Smooth muscle cell (in vitro differentiated cells): ENCODE measurements at regions not wholly inside any gene's neighbourhood (a gene's known extent, or its start where the extent isn't known, plus 50 kb on each side); places are given as distances from the start of the nearest gene placed in this dataset.

ENCODE experiments used
- DNase-seq: peaks from one replicate; lab custom pipeline; 2025; ENCODE audit not compliant: unreplicated experiment; lab: John Stamatoyannopoulos, UW
- H2AFZ ChIP-seq: fragments of 200-600 bp; sonication (generic); 2 replicates; pipeline ENCODE4 v1.6.0; 2016; ENCODE audit warnings: antibody characterized with exemption, low read depth, mild to moderate bottlenecking
- H3F3A ChIP-seq: fragments of 200-600 bp; sonication (generic); 2 replicates; pipeline ENCODE4 v1.6.0; 2017; ENCODE audit warnings: antibody characterized with exemption, low read depth
- H3K27ac ChIP-seq: fragments of 200-600 bp; sonication (generic); 2 replicates; pipeline ENCODE4 v1.5.1; 2016; ENCODE audit warnings: low read depth, mild to moderate bottlenecking
- H3K27me3 ChIP-seq: fragments of 200-600 bp; sonication (generic); 2 replicates; pipeline ENCODE4 v1.6.1; 2016; ENCODE audit warnings: low read depth, mild to moderate bottlenecking
- H3K36me3 ChIP-seq: fragments of 200-600 bp; sonication (generic); 2 replicates; pipeline ENCODE4 v1.5.1; 2016; ENCODE audit warnings: low read depth
- H3K4me1 ChIP-seq: fragments of 200-600 bp; sonication (generic); 2 replicates; pipeline ENCODE4 v1.5.1; 2016; ENCODE audit warnings: low read depth
- H3K4me2 ChIP-seq: fragments of 200-600 bp; sonication (generic); 2 replicates; pipeline ENCODE4 v1.6.0; 2016; ENCODE audit warnings: mild to moderate bottlenecking
- H3K4me3 ChIP-seq: fragments of 200-600 bp; sonication (generic); 2 replicates; pipeline ENCODE4 v1.5.1; 2016; ENCODE audit warnings: mild to moderate bottlenecking
- H3K79me2 ChIP-seq: fragments of 200-600 bp; sonication (generic); 2 replicates; pipeline ENCODE4 v1.6.0; 2016; ENCODE audit warnings: low read depth, mild to moderate bottlenecking
- H3K9ac ChIP-seq: fragments of 200-600 bp; sonication (generic); 2 replicates; pipeline ENCODE4 v1.6.0; 2016; ENCODE audit warnings: low read depth
- H3K9me3 ChIP-seq: fragments of 200-600 bp; sonication (generic); replicated peaks from 2 replicates; pipeline ENCODE4 v1.5.1; 2016; ENCODE audit warnings: low read depth
- H4K20me1 ChIP-seq: fragments of 200-600 bp; sonication (generic); 2 replicates; pipeline ENCODE4 v1.6.0; 2016; ENCODE audit warnings: low read depth
- CTCF ChIP-seq: fragments of 200-600 bp; sonication (generic); IDR thresholded peaks from 2 replicates; pipeline ENCODE4 v1.5.1; 2017; ENCODE audit warnings: borderline replicate concordance, mild to moderate bottlenecking, antibody characterized with exemption; ENCODE audit not compliant: insufficient read depth, poor library complexity, severe bottlenecking
- WGBS: methylation state at CpG from one replicate; pipeline ENCODE4 v1.1.7; 2016; ENCODE audit warnings: low lambda C conversion rate; 5-methylcytosine and 5-hydroxymethylcytosine counted together

- no peak overlapping the region for H3K4me2 ChIP-seq
- no peak overlapping the region for H2AFZ ChIP-seq
- no peak for TF ChIP-seq CTCF
- H3K79me2 ChIP-seq: no peaks in the 10 kb centered on the region
- H3K27ac ChIP-seq: no peak overlapping the region
- no peak overlapping the region for H3K4me3 ChIP-seq
- no peaks in the 10 kb centered on the region for H3K36me3 ChIP-seq
- WGBS: 78% methylated on average over 6 of the region's 6 CpGs
- DNase-seq: no peak
- no peaks in the 10 kb centered on the region for H3K27me3 ChIP-seq
- no peaks in the 10 kb centered on the region for H3F3A ChIP-seq
- no peaks in the 10 kb centered on the region for H4K20me1 ChIP-seq
- no peaks in the 10 kb centered on the region for H3K4me1 ChIP-seq
- H3K9ac ChIP-seq: no peak overlapping the region
- no peaks in the 10 kb centered on the region for H3K9me3 ChIP-seq
These were observed 667.9 kb downstream of the BCL11A start for GRCh38 chr2:59885541-59885940.

- no peaks in the 10 kb centered on the region for H3K9me3 ChIP-seq
- H3K27me3 ChIP-seq: no peaks in the 10 kb centered on the region
- no peak overlapping the region for H3K4me3 ChIP-seq
- H3F3A ChIP-seq: no peaks in the 10 kb centered on the region
- no peaks in the 10 kb centered on the region for H3K36me3 ChIP-seq
- no peaks in the 10 kb centered on the region for H3K4me1 ChIP-seq
- H3K79me2 ChIP-seq: no peaks in the 10 kb centered on the region
- DNase-seq: no peak
- 93% methylated on average over 2 of the region's 2 CpGs for WGBS
- no peak overlapping the region for H2AFZ ChIP-seq
- no peak for TF ChIP-seq CTCF
- no peak overlapping the region for H3K4me2 ChIP-seq
- no peaks in the 10 kb centered on the region for H4K20me1 ChIP-seq
- H3K27ac ChIP-seq: no peak overlapping the region
- H3K9ac ChIP-seq: no peak overlapping the region
These were observed 669.3 kb downstream of the BCL11A start for GRCh38 chr2:59884166-59884565.

GRCh38 chr2:59882822-59883221 lies 670.6 kb downstream of the BCL11A start:
- no peak for TF ChIP-seq CTCF
- no peak overlapping the region for H3K4me3 ChIP-seq
- no peaks in the 10 kb centered on the region for H3K36me3 ChIP-seq
- H4K20me1 ChIP-seq: no peaks in the 10 kb centered on the region
- H3K79me2 ChIP-seq: no peaks in the 10 kb centered on the region
- H3K4me2 ChIP-seq: no peak overlapping the region
- no peaks in the 10 kb centered on the region for H3K9me3 ChIP-seq
- no peak overlapping the region for H2AFZ ChIP-seq
- 83% methylated on average over 2 of the region's 2 CpGs for WGBS
- H3K4me1 ChIP-seq: no peaks in the 10 kb centered on the region
- no peak for DNase-seq
- no peak overlapping the region for H3K27ac ChIP-seq
- no peak overlapping the region for H3K9ac ChIP-seq
- no peaks in the 10 kb centered on the region for H3F3A ChIP-seq
- no peaks in the 10 kb centered on the region for H3K27me3 ChIP-seq

- H3F3A ChIP-seq: no peaks in the 10 kb centered on the region
- no peaks in the 10 kb centered on the region for H3K27me3 ChIP-seq
- no peaks in the 10 kb centered on the region for H4K20me1 ChIP-seq
- no peak overlapping the region for H2AFZ ChIP-seq
- H3K36me3 ChIP-seq: no peaks in the 10 kb centered on the region
- 90% methylated on average over 3 of the region's 3 CpGs for WGBS
- H3K79me2 ChIP-seq: no peaks in the 10 kb centered on the region
- no peaks in the 10 kb centered on the region for H3K9me3 ChIP-seq
- DNase-seq: no peak
- no peak overlapping the region for H3K27ac ChIP-seq
- no peak overlapping the region for H3K9ac ChIP-seq
- no peak overlapping the region for H3K4me2 ChIP-seq
- H3K4me1 ChIP-seq: no peaks in the 10 kb centered on the region
- H3K4me3 ChIP-seq: no peak overlapping the region
- TF ChIP-seq CTCF: no peak
These were observed 671.2 kb downstream of the BCL11A start for GRCh38 chr2:59882279-59882678.
